Muscle of leg (tissue), 3 donors: ENCODE measurements at regions not wholly inside any gene's neighbourhood (a gene's known extent, or its start where the extent isn't known, plus 50 kb on each side); places are given as distances from the start of the nearest gene placed in this dataset.
A peak's percentile ranks its signal among the peaks of the same experiment; 100 is the strongest.

Experiments
- DNase-seq: peaks from one replicate; pipeline ENCODE4 v3.0.0; 2013
- H3K27ac ChIP-seq: one replicate; pipeline ENCODE4 v1.5.1; 2013; ENCODE audit warnings: mild to moderate bottlenecking, low read length, control low read depth
- H3K27me3 ChIP-seq: one replicate; pipeline ENCODE4 v1.6.1; 2013; ENCODE audit warnings: low read length; ENCODE audit not compliant: control insufficient read depth, insufficient read depth
- H3K36me3 ChIP-seq: one replicate; pipeline ENCODE4 v1.6.1; 2013; ENCODE audit warnings: low read length; ENCODE audit not compliant: control insufficient read depth, insufficient read depth
- H3K4me1 ChIP-seq: one replicate; pipeline ENCODE4 v1.6.1; 2013; ENCODE audit warnings: low read length; ENCODE audit not compliant: control insufficient read depth, insufficient read depth
- H3K4me3 ChIP-seq: one replicate; pipeline ENCODE4 v1.5.1; 2013; ENCODE audit warnings: low read length, control low read depth
- H3K9me3 ChIP-seq: replicated peaks from 2 replicates; pipeline ENCODE4 v1.6.1; 2013; ENCODE audit warnings: low read depth, low read length; ENCODE audit not compliant: control insufficient read depth
- WGBS: methylation state at CpG from one replicate; pipeline ENCODE4 v1.1.5; 2013; ENCODE audit warnings: missing lambda C conversion rate; ENCODE audit not compliant: insufficient coverage; 5-methylcytosine and 5-hydroxymethylcytosine counted together

DNA sequence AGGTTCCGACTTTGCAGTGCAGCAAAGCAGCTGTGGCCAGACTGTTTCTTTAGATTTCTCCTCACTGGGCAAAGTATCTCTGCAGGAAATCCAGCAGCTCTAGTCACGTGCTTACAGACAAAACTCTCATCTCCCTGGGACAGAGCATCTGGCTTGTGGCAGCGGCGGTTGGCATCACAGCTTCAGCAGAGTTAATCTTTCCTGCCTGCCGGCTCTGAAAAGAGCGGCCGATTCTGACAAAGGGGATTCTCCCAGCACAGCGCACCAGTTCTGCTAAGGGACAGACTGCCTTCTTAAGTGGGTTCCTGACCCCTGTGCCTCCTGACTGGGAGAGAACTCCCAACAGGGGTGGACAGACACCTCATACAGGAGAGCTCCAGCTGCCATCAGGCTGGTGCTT lies 1357.3 kb upstream of the TENM4 start:
- Histone ChIP-seq H3K4me3 (no peak overlapping the region), H3K4me1 (no peaks in the 10 kb centered on the region), H3K36me3 (no peaks in the 10 kb centered on the region), H3K9me3 (peaks cover 15% of the 10 kb centered on the region), H3K27ac (no peak overlapping the region), H3K27me3 (no peaks in the 10 kb centered on the region)
- no peak for DNase-seq
- 55% methylated on average over 8 of the region's 8 CpGs for WGBS

DNA sequence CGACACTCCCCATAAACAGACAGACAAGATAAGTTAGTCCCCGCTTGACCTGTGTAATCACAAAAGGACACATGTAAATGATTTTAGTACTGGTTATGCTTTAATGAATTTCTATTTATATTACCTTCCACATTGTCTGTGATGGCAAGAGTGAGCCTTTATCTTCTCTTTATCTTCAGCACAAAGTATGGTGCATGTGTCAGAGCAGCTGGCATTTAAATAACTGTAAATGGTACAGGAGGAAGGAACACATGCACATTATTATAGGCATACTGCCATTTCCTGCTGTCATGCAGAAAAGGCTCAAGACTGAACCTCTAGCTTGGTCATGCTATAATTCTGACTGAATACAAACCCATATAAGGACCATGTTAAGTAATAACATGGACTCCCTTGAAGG lies 1342.7 kb upstream of the TENM4 start:
- H3K36me3 ChIP-seq, result no peaks in the 10 kb centered on the region
- no peaks in the 10 kb centered on the region for H3K9me3 ChIP-seq
- no peaks in the 10 kb centered on the region for H3K27me3 ChIP-seq
- H3K27ac ChIP-seq, result no peak overlapping the region
- DNase-seq, result no peak
- no peaks in the 10 kb centered on the region for H3K4me1 ChIP-seq
- H3K4me3 ChIP-seq, result no peak overlapping the region
- no CpG with 5 or more reads among the region's 2 CpGs for WGBS

DNA sequence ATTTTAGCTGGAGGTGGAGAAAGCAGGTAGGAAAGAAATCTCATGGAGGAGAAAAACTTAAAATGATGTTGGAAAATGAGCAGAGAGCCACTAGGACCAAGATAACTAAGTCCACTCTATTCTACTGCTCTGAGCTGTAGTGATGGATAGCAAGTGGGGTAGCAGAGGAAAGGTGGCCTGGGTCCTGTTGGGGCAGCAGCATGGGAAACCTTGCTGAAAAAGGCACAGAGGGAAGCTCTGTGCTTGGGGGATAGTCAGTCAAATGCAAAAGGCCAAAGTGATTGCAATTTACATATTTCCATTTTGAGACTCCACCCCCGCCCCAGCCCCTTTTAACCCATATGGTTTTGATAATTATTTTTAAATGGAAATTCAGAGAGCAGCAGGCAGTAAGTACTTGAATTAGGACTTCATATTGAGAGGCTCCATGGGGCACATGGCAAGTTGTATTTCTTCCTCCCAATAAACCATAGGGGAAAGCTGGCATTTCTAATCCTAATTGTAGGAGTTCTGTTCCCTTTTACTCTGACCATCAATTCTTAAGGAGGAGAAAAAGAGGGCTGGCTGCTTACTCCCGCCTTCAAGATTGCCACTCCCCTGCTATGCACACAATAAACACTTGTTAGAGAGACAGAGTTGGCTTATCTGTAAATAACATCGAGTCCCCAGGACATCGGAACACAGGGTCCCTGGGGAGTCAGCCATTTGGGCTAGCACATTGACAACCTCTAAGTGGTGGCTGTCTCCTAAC lies 1341.5 kb upstream of the TENM4 start:
- DNase-seq, result no peak
- no peak overlapping the region for H3K27ac ChIP-seq
- no peaks in the 10 kb centered on the region for H3K9me3 ChIP-seq
- WGBS, result no CpG with 5 or more reads among the region's 4 CpGs
- no peaks in the 10 kb centered on the region for H3K27me3 ChIP-seq
- no peaks in the 10 kb centered on the region for H3K36me3 ChIP-seq
- H3K4me3 ChIP-seq, result no peak overlapping the region
- H3K4me1 ChIP-seq, result no peaks in the 10 kb centered on the region

- Histone ChIP-seq H3K4me3 (no peak overlapping the region), H3K27ac (no peak overlapping the region), H3K36me3 (no peaks in the 10 kb centered on the region), H3K27me3 (no peaks in the 10 kb centered on the region), H3K9me3 (no peaks in the 10 kb centered on the region), H3K4me1 (no peaks in the 10 kb centered on the region)
- WGBS, result 9% methylated on average over 1 of the region's 5 CpGs
- peak; percentile 2 for DNase-seq
Observed at GRCh38 chr11:80779905-80780605, 1339.2 kb upstream of the TENM4 start.

GRCh38 chr11:80778941-80779340 lies 1338.1 kb upstream of the TENM4 start:
- no CpG with 5 or more reads among the region's 3 CpGs for WGBS
- no peak for DNase-seq
- Histone ChIP-seq H3K4me1 (no peaks in the 10 kb centered on the region), H3K36me3 (no peaks in the 10 kb centered on the region), H3K4me3 (no peak overlapping the region), H3K9me3 (no peaks in the 10 kb centered on the region), H3K27ac (no peak overlapping the region), H3K27me3 (no peaks in the 10 kb centered on the region)

- Histone ChIP-seq H3K27ac (no peak overlapping the region), H3K4me1 (no peaks in the 10 kb centered on the region), H3K9me3 (no peaks in the 10 kb centered on the region), H3K36me3 (no peaks in the 10 kb centered on the region), H3K27me3 (no peaks in the 10 kb centered on the region), H3K4me3 (no peak overlapping the region)
- 40% methylated on average over 1 of the region's 3 CpGs for WGBS
- no peak for DNase-seq
Observed at GRCh38 chr11:80778432-80778831, 1337.6 kb upstream of the TENM4 start.

DNA sequence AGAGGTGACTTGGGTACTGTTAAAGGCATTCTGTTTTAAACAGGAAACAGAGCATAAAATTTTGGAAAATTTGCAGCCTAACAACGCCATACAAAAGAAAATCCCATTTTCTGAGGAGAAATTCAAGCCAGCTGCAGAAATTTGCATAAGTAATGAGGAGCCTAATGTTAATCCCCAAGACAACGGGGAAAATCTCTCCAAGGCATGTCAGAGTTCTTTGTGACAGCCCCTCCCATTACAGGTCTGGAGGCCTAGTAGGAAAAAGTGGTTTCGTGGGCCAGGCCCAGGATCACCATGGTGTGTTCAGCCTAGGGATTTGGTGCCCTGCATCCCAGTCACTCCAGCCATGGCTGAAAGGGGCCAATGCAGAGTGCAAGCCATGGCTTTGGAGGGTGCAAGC lies 1333.1 kb upstream of the TENM4 start:
- Histone ChIP-seq H3K27me3 (no peaks in the 10 kb centered on the region), H3K36me3 (no peaks in the 10 kb centered on the region), H3K9me3 (no peaks in the 10 kb centered on the region), H3K4me1 (no peaks in the 10 kb centered on the region), H3K27ac (no peak overlapping the region), H3K4me3 (no peak overlapping the region)
- WGBS, result 50% methylated on average over 1 of the region's 3 CpGs
- DNase-seq, result no peak

DNA sequence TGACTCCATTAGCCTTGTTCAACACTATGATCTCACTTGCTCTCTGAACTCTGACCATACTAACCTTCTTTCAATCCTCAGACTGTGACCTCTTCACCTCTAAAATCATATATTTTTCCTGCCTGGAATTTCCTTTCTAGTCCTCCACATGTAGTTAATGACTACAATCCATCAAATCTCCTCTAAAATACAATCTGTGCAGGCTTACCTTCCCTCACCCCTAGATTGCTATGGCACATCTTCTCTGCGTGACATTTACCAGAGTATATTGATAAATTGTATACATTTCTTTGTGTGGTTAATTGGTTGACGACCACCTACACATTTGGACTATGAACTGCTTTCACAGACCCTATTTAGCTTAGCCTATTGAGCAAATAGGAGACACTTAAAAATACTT lies 1330.2 kb upstream of the TENM4 start:
- Histone ChIP-seq H3K9me3 (no peaks in the 10 kb centered on the region), H3K4me1 (no peaks in the 10 kb centered on the region), H3K36me3 (no peaks in the 10 kb centered on the region), H3K4me3 (no peak overlapping the region), H3K27me3 (no peaks in the 10 kb centered on the region), H3K27ac (no peak overlapping the region)
- DNase-seq, result no peak
- WGBS, result no CpG with 5 or more reads among the region's 2 CpGs

DNA sequence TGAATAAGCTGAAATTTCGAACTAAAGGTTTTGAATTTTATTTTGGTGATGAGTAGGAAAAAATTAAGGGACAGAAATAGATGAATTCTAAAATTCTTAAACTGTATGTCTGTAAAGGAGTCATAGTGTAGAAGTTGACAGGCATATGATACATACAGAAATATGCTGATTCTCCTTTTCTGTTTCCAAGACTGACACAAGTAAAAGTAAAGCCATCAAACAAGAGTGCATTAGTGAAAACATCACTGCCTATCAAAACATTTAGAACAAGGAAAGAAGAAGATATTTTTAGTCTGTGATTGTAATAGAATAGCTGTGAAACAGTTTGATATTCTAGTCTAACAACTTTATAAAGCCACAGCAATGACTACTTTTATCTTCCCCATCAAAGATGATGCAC lies 1318.0 kb upstream of the TENM4 start:
- H3K36me3 ChIP-seq, result no peaks in the 10 kb centered on the region
- no peak overlapping the region for H3K4me3 ChIP-seq
- no peaks in the 10 kb centered on the region for H3K4me1 ChIP-seq
- no peaks in the 10 kb centered on the region for H3K9me3 ChIP-seq
- WGBS, result no CpG with 5 or more reads among the region's 1 CpG
- H3K27me3 ChIP-seq, result no peaks in the 10 kb centered on the region
- no peak overlapping the region for H3K27ac ChIP-seq
- DNase-seq, result no peak

GRCh38 chr11:80748207-80748925 lies 1307.5 kb upstream of the TENM4 start:
- WGBS, result no CpG with 5 or more reads among the region's 3 CpGs
- Histone ChIP-seq H3K27ac (no peak overlapping the region), H3K9me3 (no peaks in the 10 kb centered on the region), H3K36me3 (no peaks in the 10 kb centered on the region), H3K4me3 (no peak overlapping the region), H3K4me1 (no peaks in the 10 kb centered on the region), H3K27me3 (no peaks in the 10 kb centered on the region)
- DNase-seq, result no peak
